ENCODE measurements at regions not wholly inside any gene's neighbourhood (a gene's known extent, or its start where the extent isn't known, plus 50 kb on each side); places are given as distances from the start of the nearest gene placed in this dataset.
"Not testable (repeated sequence)": the region's sequence is repeated elsewhere in the genome, so short reads cannot be mapped to it uniquely, and the experiment has no call there.

GRCh38 chr3:39725321-39725720, 84.1 kb upstream of the MYRIP start:
- Histone ChIP-seq H3K4me3 (ENCODE audit: low read depth, low read length) (no peak overlapping the region), H3K36me3 (ENCODE audit: control insufficient read depth, insufficient read depth, low read length) (no peaks in the 10 kb centered on the region), H3K27me3 (ENCODE audit: control insufficient read depth, insufficient read depth, low read length) (no peaks in the 10 kb centered on the region)
- no peak for DNase-seq (ENCODE audit: low read depth)
- TF ChIP-seq, protein P1, sequence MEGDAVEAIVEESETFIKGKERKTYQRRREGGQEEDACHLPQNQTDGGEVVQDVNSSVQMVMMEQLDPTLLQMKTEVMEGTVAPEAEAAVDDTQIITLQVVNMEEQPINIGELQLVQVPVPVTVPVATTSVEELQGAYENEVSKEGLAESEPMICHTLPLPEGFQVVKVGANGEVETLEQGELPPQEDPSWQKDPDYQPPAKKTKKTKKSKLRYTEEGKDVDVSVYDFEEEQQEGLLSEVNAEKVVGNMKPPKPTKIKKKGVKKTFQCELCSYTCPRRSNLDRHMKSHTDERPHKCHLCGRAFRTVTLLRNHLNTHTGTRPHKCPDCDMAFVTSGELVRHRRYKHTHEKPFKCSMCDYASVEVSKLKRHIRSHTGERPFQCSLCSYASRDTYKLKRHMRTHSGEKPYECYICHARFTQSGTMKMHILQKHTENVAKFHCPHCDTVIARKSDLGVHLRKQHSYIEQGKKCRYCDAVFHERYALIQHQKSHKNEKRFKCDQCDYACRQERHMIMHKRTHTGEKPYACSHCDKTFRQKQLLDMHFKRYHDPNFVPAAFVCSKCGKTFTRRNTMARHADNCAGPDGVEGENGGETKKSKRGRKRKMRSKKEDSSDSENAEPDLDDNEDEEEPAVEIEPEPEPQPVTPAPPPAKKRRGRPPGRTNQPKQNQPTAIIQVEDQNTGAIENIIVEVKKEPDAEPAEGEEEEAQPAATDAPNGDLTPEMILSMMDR (IDR thresholded peaks at IDR 0.05; ENCODE audit: insufficient read depth, low read length, poor library complexity, severe bottlenecking), result no peak

DNA sequence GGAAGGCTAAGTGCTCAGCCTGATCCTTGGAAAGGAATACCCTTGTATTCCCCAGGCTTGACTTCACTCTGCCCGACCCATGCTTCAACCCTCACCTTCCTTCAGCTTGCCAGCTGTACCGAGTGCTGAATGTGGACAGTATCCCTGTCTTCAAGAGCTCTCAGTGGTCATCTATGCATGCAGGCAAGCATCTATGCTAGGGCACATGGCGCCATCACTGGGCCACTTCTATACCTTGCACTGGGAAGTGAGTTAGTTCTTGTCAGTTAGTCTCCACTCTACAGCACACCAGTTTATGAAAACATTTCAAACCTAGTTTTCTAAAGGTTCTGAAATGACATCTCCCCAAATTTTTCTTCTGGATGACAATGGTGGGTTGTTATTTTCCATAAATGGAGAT, 82.0 kb upstream of the MYRIP start:
- Histone ChIP-seq H3K36me3 (ENCODE audit: control insufficient read depth, insufficient read depth, low read length) (no peaks in the 10 kb centered on the region), H3K27me3 (ENCODE audit: control insufficient read depth, insufficient read depth, low read length) (no peaks in the 10 kb centered on the region), H3K4me3 (ENCODE audit: low read depth, low read length) (no peak overlapping the region)
- TF ChIP-seq, protein P1 (IDR thresholded peaks at IDR 0.05; ENCODE audit: insufficient read depth, low read length, poor library complexity, severe bottlenecking), result no peak
- no peak for DNase-seq (ENCODE audit: low read depth)

GRCh38 chr3:39733804-39734203, 75.6 kb upstream of the MYRIP start:
- Histone ChIP-seq H3K4me3 (ENCODE audit: low read depth, low read length) (no peak overlapping the region), H3K27me3 (ENCODE audit: control insufficient read depth, insufficient read depth, low read length) (no peaks in the 10 kb centered on the region), H3K36me3 (ENCODE audit: control insufficient read depth, insufficient read depth, low read length) (no peaks in the 10 kb centered on the region)
- no peak for DNase-seq (ENCODE audit: low read depth)
- TF ChIP-seq, protein P1 (IDR thresholded peaks at IDR 0.05; ENCODE audit: insufficient read depth, low read length, poor library complexity, severe bottlenecking), result no peak

DNA sequence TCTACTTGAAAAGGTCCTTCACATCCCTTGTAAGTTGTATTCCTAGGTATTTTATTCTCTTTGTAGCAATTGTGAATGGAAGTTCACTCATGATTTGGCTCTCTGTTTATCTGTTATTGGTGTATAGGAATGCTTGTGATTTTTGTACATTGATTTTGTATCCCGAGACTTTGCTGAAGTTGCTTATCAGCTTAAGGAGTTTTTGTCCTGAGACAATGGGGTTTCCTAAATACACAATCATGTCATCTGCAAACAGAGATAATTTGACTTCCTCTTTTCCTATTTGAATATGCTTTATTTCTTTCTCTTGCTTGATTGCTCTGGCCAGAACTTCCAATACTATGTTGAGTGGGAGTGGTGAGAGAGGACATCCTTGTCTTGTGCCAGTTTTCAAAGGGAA, 69.8 kb upstream of the MYRIP start:
- H3K27me3 ChIP-seq (ENCODE audit: control insufficient read depth, insufficient read depth, low read length); H3K36me3 ChIP-seq (ENCODE audit: control insufficient read depth, insufficient read depth, low read length); H3K4me3 ChIP-seq (ENCODE audit: low read depth, low read length); DNase-seq (ENCODE audit: low read depth): not testable (repeated sequence)

GRCh38 chr3:39744746-39745145, 64.7 kb upstream of the MYRIP start:
- TF ChIP-seq, protein P1 (IDR thresholded peaks at IDR 0.05; ENCODE audit: insufficient read depth, low read length, poor library complexity, severe bottlenecking), result no peak
- no peaks in the 10 kb centered on the region for H3K27me3 ChIP-seq (ENCODE audit: control insufficient read depth, insufficient read depth, low read length)
- no peak overlapping the region for H3K4me3 ChIP-seq (ENCODE audit: low read depth, low read length)
- no peaks in the 10 kb centered on the region for H3K36me3 ChIP-seq (ENCODE audit: control insufficient read depth, insufficient read depth, low read length)
- DNase-seq (ENCODE audit: low read depth), result no peak

- Histone ChIP-seq H3K4me3 (ENCODE audit: low read depth, low read length) (no peak overlapping the region), H3K36me3 (ENCODE audit: control insufficient read depth, insufficient read depth, low read length) (no peaks in the 10 kb centered on the region), H3K27me3 (ENCODE audit: control insufficient read depth, insufficient read depth, low read length) (no peaks in the 10 kb centered on the region)
- TF ChIP-seq, protein P1 (IDR thresholded peaks at IDR 0.05; ENCODE audit: insufficient read depth, low read length, poor library complexity, severe bottlenecking), result no peak
- no peak for DNase-seq (ENCODE audit: low read depth)
Measured at GRCh38 chr3:39748002-39748401, 61.4 kb upstream of the MYRIP start.
